ENCODE measurements at regions not wholly inside any gene's neighbourhood (a gene's known extent, or its start where the extent isn't known, plus 50 kb on each side); places are given as distances from the start of the nearest gene placed in this dataset.

- CTCF ChIA-PET = no interaction called here
- no peak overlapping the region for H3K4me3 Mint-ChIP-seq
- no peaks in the 10 kb centered on the region for H3K36me3 Mint-ChIP-seq
- H3K9me3 Mint-ChIP-seq = peaks cover 7% of the 10 kb centered on the region
- H3K27me3 Mint-ChIP-seq = no peaks in the 10 kb centered on the region
- no peak overlapping the region for H3K27ac Mint-ChIP-seq
- no peaks in the 10 kb centered on the region for H3K4me1 Mint-ChIP-seq
- no peak for DNase-seq
These were observed 548.1 kb upstream of the AGTR1 start for GRCh38 chr3:148149556-148149955.

GRCh38 chr3:148150141-148150540 is 547.6 kb upstream of the AGTR1 start:
- H3K27me3 Mint-ChIP-seq = no peaks in the 10 kb centered on the region
- no peaks in the 10 kb centered on the region for H3K36me3 Mint-ChIP-seq
- CTCF ChIA-PET = no interaction called here
- peaks cover 7% of the 10 kb centered on the region for H3K9me3 Mint-ChIP-seq
- no peak overlapping the region for H3K4me3 Mint-ChIP-seq
- no peaks in the 10 kb centered on the region for H3K4me1 Mint-ChIP-seq
- no peak overlapping the region for H3K27ac Mint-ChIP-seq
- DNase-seq = no peak

- no peak overlapping the region for H3K4me3 Mint-ChIP-seq
- H3K36me3 Mint-ChIP-seq = no peaks in the 10 kb centered on the region
- CTCF ChIA-PET = no interaction called here
- H3K27ac Mint-ChIP-seq = no peak overlapping the region
- no peak for DNase-seq
- no peaks in the 10 kb centered on the region for H3K4me1 Mint-ChIP-seq
- H3K27me3 Mint-ChIP-seq = no peaks in the 10 kb centered on the region
- peaks cover 2% of the 10 kb centered on the region for H3K9me3 Mint-ChIP-seq
These were observed 539.5 kb upstream of the AGTR1 start for GRCh38 chr3:148158210-148158609.

GRCh38 chr3:148162132-148162531 is 535.6 kb upstream of the AGTR1 start:
- no peak for DNase-seq
- CTCF ChIA-PET = no interaction called here
- H3K4me3 Mint-ChIP-seq = no peak overlapping the region
- H3K27me3 Mint-ChIP-seq = no peaks in the 10 kb centered on the region
- no peaks in the 10 kb centered on the region for H3K4me1 Mint-ChIP-seq
- no peak overlapping the region for H3K27ac Mint-ChIP-seq
- no peaks in the 10 kb centered on the region for H3K36me3 Mint-ChIP-seq
- H3K9me3 Mint-ChIP-seq = peaks cover 3% of the 10 kb centered on the region

- Mint-ChIP-seq H3K27ac (no peak overlapping the region), H3K36me3 (no peaks in the 10 kb centered on the region), H3K27me3 (no peaks in the 10 kb centered on the region), H3K4me1 (no peaks in the 10 kb centered on the region), H3K4me3 (no peak overlapping the region), H3K9me3 (peaks cover 2% of the 10 kb centered on the region)
- DNase-seq = no peak
- CTCF ChIA-PET = no interaction called here
These were observed 529.4 kb upstream of the AGTR1 start for GRCh38 chr3:148168347-148168746.

- H3K9me3 Mint-ChIP-seq = no peaks in the 10 kb centered on the region
- H3K27ac Mint-ChIP-seq = no peak overlapping the region
- H3K36me3 Mint-ChIP-seq = no peaks in the 10 kb centered on the region
- no peaks in the 10 kb centered on the region for H3K27me3 Mint-ChIP-seq
- DNase-seq = no peak
- no peak overlapping the region for H3K4me3 Mint-ChIP-seq
- CTCF ChIA-PET = no interaction called here
- no peaks in the 10 kb centered on the region for H3K4me1 Mint-ChIP-seq
These were observed 523.9 kb upstream of the AGTR1 start for GRCh38 chr3:148173851-148174250.

GRCh38 chr3:148175214-148175613 is 522.5 kb upstream of the AGTR1 start:
- Mint-ChIP-seq H3K9me3 (no peaks in the 10 kb centered on the region), H3K27me3 (no peaks in the 10 kb centered on the region), H3K27ac (no peak overlapping the region), H3K4me1 (no peaks in the 10 kb centered on the region), H3K36me3 (no peaks in the 10 kb centered on the region), H3K4me3 (no peak overlapping the region)
- no peak for DNase-seq
- CTCF ChIA-PET = no interaction called here

GRCh38 chr3:148178503-148178902 is 519.2 kb upstream of the AGTR1 start:
- CTCF ChIA-PET = no interaction called here
- H3K27ac Mint-ChIP-seq = no peak overlapping the region
- no peaks in the 10 kb centered on the region for H3K27me3 Mint-ChIP-seq
- H3K36me3 Mint-ChIP-seq = no peaks in the 10 kb centered on the region
- no peak overlapping the region for H3K4me3 Mint-ChIP-seq
- peaks cover 2% of the 10 kb centered on the region for H3K9me3 Mint-ChIP-seq
- no peak for DNase-seq
- no peaks in the 10 kb centered on the region for H3K4me1 Mint-ChIP-seq

GRCh38 chr3:148184798-148185197 is 512.9 kb upstream of the AGTR1 start:
- Mint-ChIP-seq H3K36me3 (no peaks in the 10 kb centered on the region), H3K9me3 (peaks cover 2% of the 10 kb centered on the region), H3K4me1 (no peaks in the 10 kb centered on the region), H3K4me3 (no peak overlapping the region), H3K27ac (no peak overlapping the region), H3K27me3 (no peaks in the 10 kb centered on the region)
- no peak for DNase-seq
- CTCF ChIA-PET = no interaction called here

- Mint-ChIP-seq H3K36me3 (no peaks in the 10 kb centered on the region), H3K4me1 (no peaks in the 10 kb centered on the region), H3K27me3 (no peaks in the 10 kb centered on the region), H3K9me3 (no peaks in the 10 kb centered on the region), H3K27ac (no peak overlapping the region), H3K4me3 (no peak overlapping the region)
- no peak for DNase-seq
- CTCF ChIA-PET = no interaction called here
These were observed 510.8 kb upstream of the AGTR1 start for GRCh38 chr3:148186881-148187280.

GRCh38 chr3:148187296-148187695 is 510.4 kb upstream of the AGTR1 start:
- Mint-ChIP-seq H3K9me3 (no peaks in the 10 kb centered on the region), H3K27ac (no peak overlapping the region), H3K4me1 (no peaks in the 10 kb centered on the region), H3K27me3 (no peaks in the 10 kb centered on the region), H3K4me3 (no peak overlapping the region), H3K36me3 (no peaks in the 10 kb centered on the region)
- CTCF ChIA-PET = no interaction called here
- DNase-seq = no peak

GRCh38 chr3:148190441-148190990 is 507.2 kb upstream of the AGTR1 start:
- no peaks in the 10 kb centered on the region for H3K4me1 Mint-ChIP-seq
- H3K9me3 Mint-ChIP-seq = peaks cover 2% of the 10 kb centered on the region
- no peak for DNase-seq
- H3K4me3 Mint-ChIP-seq = no peak overlapping the region
- CTCF ChIA-PET = no interaction called here
- H3K27ac Mint-ChIP-seq = no peak overlapping the region
- no peaks in the 10 kb centered on the region for H3K27me3 Mint-ChIP-seq
- no peaks in the 10 kb centered on the region for H3K36me3 Mint-ChIP-seq

- DNase-seq = no peak
- Mint-ChIP-seq H3K27me3 (no peaks in the 10 kb centered on the region), H3K9me3 (peaks cover 2% of the 10 kb centered on the region), H3K27ac (no peak overlapping the region), H3K4me3 (no peak overlapping the region), H3K36me3 (no peaks in the 10 kb centered on the region), H3K4me1 (no peaks in the 10 kb centered on the region)
- CTCF ChIA-PET = interaction anchor here (1.1 kb wide), 1 partner anchor 13 kb away, joined by 3 read pairs; no protein-coding TSS in a partner anchor
These were observed 505.7 kb upstream of the AGTR1 start for GRCh38 chr3:148191966-148192365.

- Mint-ChIP-seq H3K4me3 (no peak overlapping the region), H3K4me1 (no peaks in the 10 kb centered on the region), H3K36me3 (no peaks in the 10 kb centered on the region), H3K27me3 (no peaks in the 10 kb centered on the region), H3K9me3 (peaks cover 7% of the 10 kb centered on the region), H3K27ac (no peak overlapping the region)
- CTCF ChIA-PET = no interaction called here
- no peak for DNase-seq
These were observed 500.6 kb upstream of the AGTR1 start for GRCh38 chr3:148197061-148197460.

- DNase-seq = no peak
- Mint-ChIP-seq H3K27me3 (no peaks in the 10 kb centered on the region), H3K4me3 (no peak overlapping the region), H3K27ac (no peak overlapping the region), H3K36me3 (no peaks in the 10 kb centered on the region), H3K4me1 (no peaks in the 10 kb centered on the region), H3K9me3 (peaks cover 6% of the 10 kb centered on the region)
- CTCF ChIA-PET = no interaction called here
These were observed 495.3 kb upstream of the AGTR1 start for GRCh38 chr3:148202386-148202785.
